GM21786 (cell line): ENCODE measurements at regions not wholly inside any gene's neighbourhood (a gene's known extent, or its start where the extent isn't known, plus 50 kb on each side); places are given as distances from the start of the nearest gene placed in this dataset.
A peak's percentile ranks its signal among the peaks of the same experiment; 100 is the strongest.

Experiments
- ATAC-seq: cut with Tn5 transposase; IDR thresholded peaks from one replicate; pipeline ENCODE4 v1.9.1; 2021; ENCODE audit not compliant: unreplicated experiment

DNA sequence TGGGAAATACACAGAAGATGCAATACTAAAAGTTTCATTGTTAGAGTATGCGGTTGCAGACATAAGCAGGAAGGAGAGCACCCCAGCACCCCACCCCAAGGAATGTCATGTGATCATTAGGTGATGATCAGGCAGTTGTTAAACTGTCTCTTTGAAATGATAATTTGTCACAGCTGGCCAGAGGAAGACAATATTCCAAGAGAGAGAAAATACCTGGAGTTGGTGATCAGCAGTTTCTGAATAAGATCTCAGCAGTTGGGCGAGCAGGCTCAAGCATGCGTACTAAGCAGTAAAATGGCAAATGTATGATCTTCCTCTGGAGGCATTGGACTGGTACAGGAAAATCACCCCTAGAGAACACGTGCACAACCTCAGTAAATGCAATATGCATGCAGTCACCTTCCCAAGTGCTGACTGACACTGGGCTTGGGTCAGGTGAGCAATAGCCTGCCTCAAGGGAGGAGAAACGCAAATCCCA, 250.1 kb upstream of the MBL2 start:
- no peak for ATAC-seq

DNA sequence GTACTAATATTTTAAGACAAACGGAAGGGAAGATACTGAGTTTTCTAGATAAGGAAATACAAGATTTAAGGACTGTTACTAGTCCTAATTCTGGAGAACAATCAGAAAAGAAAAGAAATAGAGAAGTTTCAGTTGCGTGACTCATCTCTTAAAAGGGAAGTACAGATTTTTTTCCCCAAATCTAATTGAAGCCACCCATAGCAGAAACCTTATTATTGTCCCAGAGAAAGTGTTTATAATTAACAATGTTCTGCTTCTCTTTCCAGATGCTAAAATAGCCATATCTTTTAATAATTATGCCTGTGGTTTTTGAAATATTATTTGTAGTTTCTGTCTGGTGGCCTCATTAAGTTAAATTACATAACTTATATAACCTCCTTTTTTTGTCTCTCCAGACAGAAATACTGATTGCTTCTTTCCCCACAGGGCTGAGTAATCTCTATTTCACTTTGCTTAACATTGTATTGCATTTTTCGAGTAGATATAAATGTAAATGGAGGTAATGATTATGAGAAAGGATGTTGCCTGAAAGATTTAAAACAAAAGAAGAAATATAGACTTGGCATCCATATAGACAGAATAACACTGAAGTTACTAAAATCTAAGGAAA, 240.7 kb upstream of the MBL2 start:
- peak; percentile 65 for ATAC-seq

DNA sequence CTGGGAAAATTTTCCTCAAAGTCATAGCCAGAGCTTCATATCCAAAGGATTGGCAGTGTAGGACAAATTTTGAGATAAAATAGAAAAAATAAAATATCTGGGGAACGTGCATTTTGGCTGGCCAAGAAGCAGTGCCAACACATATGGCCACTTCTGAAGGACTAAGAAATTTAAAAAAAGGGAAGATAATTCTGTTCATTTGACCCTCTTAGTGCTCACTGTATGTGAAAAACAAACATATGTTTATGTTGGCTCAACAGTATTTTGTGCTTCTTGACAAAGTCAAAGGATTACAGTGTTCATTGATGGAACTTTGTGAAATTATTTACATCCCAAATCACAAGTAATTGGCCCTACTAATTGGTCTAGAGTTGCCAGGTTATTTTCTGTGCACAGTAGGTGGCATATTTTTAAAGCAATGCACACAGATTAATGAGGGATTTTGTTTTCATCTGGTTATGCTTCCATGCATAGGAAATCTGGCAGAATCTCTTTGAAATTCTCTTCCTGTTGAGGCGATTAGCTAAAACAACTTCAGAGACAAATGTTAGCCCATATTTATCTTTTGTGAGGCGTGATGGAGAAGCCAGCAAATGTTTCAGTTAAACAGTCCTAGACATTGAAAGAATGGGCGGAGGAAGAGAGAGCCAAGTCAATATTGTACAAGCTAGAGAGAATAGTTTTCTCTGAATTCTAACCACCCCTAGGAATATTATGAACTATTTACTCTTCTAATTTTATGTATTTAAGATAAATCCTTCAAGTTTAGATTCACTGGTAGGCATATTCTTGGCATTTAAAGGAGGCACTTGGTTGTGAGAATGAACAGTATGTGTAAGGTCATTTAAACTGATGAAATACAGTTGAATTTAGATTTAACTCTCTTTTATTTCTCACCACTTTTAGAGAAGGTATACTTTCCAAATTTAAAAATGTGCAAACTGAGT, 237.7 kb upstream of the MBL2 start:
- ATAC-seq: no peak

DNA sequence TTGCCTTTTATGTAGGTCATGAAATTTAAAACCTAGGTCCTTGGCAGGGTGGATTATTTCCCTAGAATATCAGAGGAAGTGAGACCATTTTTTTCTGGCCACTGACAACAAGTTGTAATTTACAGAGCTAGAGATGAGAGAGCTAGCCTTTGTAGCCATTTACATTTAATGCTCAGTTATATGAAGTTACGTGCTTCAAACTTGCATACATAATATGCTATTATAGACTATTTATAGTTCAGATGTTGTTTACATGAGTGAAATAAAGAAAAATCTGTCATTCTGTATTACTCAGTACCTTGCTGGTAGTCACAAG, 234.9 kb upstream of the MBL2 start:
- no peak for ATAC-seq

DNA sequence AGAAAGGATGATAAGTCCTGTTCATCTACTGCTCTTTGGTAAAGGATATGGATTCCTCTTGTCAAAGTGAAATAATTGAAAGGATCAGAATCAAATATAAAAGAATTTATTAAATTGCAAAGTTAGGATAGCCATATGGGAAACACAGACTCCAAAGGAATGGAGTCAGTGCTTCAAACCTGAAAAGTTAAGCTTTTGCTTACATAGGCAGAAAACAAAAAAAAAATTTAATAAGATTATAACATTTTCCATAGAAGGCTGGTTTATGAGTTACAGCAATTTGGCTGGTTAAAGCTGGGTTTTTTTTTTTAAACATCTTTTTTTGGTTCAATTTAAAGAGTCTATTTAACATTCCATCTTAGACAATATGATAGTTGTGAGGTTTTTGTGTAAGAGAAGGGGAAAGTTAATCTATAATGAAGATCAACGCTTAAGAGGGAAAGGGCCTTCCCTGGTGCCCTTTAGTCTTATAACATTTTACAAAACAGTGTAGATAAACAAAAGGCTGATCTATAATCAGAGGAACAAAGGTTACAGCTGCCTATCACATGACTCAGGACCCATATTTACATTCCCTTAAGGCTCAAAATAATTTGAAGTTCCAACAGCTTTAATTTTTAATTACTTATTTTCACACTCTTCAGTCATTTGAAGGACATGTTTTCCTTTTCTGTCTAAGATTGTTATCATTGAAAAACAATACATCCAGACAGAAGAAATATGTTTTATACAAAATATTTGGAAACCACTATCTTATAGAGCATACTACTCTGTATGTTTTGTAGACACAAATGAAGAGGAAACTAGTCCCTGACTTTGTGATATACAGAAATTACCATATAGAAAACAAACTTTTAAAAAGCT, 234.3 kb upstream of the MBL2 start:
- no peak for ATAC-seq

DNA sequence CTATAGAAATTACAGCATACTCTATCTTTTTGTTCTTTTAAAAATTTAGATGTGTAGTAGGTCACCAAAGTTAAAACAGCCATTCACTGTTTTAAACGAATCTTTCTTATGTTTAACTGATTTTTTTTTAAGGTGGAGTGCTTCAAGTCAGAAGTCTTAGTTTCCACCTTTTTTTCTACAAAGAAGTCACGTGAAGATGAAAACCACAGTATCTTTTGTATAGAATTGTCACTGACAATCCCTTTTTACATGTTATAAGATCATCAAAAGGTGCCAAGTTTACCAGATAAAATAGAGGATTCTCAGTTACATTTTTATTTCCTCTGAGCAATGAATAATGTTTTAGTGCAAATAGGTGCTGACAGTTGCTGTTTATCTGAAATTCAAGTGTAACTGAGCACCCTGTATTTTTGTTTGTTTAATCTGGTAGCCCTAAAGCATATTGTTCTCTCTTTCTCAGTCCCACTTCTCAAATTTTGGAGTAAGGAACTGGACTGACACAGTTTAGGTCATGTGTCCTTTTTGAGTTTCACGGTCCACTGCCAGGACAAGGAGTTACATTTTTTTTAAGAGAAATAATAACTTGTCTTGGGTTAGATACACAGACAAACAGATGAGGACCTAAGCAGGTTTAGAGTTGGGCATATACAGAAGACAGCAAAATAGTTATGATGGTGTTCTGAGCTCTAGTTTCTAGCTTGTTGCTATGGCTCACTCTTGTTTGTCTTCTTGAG, 233.2 kb upstream of the MBL2 start:
- no peak for ATAC-seq

DNA sequence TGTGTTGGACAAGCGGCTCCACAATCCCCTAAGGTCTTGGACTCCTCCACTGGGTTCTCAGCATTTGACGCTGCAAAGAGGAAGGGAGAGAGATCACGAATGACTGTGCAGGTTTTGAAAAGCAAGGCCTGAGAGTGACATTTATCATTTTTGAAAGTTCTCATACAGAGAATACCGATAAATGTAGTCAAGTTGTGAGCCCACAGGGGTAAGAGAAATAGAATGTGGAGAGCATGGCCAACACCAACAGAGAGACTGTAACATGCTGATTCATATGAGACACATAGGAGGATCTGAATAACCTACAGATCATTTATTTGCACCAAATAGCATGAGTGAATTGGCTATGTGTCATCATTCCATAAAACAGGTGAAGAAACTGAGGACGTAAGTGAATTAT, 230.5 kb upstream of the MBL2 start:
- ATAC-seq: no peak

DNA sequence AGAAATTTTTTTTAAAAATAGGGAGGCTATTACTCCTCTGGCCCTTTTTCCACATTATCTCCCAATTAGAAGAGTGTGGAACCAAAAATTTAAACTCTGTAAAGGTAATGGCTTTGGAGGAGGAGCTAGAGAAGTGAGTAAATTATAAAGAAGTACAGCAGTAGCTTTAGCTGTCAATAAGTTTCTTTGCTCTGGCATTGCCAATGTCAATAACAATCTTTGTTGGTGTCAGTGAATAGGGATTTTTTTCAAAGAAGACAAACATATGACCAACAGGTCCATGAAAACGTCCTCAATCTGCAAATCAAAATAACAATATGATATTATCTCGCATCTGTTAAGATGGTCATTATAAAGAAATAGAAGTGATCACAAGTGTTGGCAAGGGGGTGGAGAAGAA, 227.1 kb upstream of the MBL2 start:
- ATAC-seq: no peak

DNA sequence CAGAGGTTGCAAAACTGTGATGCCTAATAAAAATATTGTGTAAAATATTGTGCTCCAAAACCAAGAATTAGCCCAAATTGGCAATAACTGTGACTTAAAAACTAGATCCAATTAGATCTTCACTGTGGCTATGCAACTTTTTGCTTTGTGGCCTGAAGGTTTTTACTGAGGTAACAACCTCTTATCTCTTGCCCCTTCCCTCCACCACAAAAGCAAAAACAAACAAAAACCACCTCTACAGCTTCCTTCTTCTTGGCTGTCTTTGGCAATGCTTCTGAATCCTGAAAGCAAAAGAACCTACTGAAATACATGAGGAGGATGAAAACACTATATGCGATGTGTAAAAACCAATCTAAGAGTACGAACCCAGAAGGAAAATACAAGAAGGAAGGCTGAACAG, 226.7 kb upstream of the MBL2 start:
- no peak for ATAC-seq

DNA sequence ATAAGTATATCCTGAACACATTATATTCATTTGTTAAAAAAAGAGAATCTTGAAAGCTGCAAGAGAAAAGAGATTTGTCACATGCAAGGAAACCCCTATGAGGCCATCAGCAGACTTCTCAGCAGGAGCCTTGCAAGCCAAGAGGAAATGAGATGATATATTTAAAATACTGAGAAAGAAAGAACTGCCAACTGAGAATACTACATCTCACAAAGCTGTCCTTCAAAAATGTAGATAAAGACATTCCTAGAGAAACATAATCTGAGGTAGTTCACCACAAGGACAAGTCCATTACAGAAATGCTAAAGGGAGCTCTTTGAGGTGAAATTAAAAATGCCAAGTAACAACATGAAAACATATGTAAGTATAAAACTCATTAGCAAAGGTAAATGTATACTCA, 224.4 kb upstream of the MBL2 start:
- ATAC-seq: no peak

DNA sequence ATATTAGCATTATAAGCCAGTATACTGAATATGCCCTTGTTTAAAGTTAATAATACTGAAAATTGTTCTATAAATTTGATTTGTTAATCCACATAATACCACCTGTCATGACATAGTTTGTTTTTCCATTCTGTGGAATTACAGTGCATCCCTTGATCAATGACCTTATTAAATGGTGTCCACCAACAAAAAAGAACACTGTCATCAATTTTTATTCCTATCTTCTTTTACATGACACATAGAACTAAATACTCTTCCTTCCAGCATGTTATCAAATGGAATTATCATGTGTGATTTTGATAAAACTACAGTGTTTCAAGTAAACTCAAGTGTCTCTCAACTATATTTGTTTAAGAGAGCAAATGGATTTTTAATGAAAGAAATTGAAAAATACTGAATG, 221.8 kb upstream of the MBL2 start:
- ATAC-seq: no peak

DNA sequence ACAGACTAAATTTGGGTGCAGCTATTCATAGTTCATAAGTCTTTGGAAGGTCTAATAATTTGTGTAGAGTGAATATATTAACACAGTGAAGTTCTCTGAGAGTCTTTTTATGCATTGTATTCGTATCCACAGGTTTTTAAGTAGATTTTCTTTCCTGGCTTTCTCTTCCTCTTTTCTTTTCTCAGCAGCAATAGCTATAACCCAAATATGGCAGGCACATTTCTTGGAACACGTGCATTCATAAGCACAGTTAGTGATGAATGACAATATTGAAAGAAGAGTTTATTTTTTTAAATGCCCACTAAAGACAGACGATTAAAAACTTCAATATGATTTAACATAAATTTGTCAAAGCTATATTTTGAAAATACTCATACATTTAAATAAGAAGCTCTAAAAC, 220.5 kb upstream of the MBL2 start:
- ATAC-seq: no peak

DNA sequence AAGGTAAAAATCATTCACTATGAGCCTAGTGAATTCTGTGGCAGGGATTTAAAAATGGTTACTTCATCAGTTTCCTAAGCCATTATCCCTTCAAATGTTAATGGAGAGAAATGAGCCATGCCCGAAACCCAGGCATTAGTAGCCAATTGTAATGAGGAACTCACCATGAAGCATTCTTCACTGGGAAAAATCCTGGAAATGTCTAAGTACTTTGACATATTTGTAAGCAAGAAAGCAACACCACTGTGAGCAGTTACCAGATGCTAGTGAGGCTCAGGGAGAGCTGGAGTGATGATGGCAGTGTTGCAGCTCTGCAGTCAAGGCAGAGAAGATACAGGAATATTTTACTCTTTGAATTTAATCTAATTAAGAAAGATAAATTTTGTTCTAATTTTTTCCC, 220.0 kb upstream of the MBL2 start:
- ATAC-seq: no peak

DNA sequence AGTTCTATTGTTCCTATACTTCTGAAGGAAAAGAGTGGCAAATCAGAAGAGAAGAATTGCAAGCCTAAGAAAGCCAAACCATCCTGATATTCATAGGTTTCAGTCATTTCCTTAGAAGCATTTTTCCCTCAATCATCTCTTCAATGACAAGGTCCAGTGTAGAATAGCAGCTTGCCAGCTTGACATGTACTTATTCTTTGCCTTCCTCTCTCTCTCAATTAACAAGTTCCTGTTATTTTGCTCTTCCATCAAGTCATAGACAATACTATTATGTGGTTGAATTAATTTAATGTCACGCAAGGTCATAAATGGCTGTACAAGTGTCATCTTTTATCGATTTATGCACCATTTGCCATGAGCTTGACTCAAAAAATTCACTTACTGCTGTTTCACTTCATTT, 216.3 kb upstream of the MBL2 start:
- no peak for ATAC-seq

DNA sequence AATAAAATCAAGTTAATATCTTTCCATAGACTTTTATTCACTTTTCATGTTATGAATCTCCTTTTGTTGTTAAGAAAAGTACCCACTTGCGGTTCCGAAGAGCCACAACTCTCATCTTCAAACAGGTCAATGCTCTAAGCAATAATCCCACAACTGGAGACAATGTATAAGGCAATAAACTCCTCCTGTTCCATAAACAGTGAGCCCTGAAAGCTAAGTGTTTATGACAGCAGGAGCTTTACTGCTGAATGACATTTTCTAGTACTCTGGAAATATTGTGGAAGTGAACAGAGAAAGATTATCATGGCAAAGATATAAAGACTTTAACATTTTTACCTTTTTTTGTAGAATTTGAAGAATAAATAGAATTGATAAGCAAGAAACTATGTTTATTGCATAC, 213.5 kb upstream of the MBL2 start:
- ATAC-seq: no peak

DNA sequence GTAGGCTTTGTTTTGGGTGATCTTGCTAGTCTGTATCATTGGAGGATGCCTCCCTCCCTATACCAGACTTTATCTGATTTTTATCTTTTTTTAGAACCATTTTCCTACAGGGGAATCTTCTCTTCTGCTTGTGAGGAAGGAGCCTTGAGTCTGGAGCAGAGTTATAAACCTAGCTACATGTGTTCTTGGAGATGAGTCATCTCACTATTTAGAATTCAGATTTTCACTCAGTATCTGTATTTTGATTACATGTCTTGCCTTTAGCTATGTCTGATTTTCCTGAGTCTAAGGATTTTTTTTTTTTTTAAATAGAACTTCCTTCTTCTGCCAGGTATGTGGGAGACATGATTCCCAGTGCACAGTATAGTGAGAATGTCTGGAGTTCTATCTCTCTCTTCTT, 211.6 kb upstream of the MBL2 start:
- ATAC-seq: no peak

DNA sequence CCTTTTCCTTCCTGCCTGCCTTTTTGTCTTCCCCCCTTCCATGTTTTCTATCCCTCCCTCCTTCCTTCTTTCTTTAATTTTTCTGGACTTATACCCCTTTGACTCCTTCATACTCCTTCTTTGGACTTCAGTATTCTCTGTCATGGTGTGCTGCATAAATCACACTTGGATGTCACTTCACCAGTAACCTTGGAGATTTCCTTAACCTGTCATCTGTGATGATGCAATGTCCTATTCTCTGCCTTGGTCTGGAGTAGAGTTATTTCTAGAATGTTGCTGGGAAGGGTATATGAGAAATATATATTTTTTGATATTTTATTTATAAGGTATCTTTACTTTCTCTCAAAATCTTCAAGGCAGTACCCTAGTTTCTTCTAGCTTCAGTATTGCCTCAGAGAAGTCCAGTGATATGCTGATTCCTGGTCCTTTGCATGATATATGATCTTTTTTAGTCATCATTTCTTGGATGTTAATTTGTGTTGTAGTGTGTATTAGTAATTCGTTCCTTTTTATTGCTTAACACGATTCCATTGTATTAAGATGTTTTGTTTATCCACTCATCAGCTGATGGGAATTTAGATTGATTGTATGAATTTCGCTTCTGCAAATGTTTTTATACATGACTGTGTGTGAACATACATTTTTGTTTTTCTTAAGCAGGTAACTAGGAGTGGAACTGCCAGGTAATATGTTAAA, 206.9 kb upstream of the MBL2 start:
- no peak for ATAC-seq

DNA sequence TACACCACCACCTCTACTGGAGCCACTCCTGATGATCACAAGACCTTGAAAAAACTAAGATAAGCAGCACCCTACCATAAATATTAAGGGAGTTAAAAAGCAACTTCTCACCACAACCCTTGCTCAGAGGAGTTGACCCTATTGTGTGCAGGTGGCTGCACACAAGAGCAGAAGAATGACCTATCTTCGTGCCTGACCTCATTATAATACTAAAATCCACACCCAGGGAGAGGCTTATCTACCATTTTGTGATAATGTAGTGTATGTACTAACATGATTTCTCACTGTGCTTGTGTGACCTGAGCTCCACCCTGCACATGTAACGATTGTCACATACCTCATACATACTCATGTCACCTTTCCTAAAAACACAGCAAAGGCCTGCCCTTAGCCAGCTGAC, 205.0 kb upstream of the MBL2 start:
- ATAC-seq: no peak

DNA sequence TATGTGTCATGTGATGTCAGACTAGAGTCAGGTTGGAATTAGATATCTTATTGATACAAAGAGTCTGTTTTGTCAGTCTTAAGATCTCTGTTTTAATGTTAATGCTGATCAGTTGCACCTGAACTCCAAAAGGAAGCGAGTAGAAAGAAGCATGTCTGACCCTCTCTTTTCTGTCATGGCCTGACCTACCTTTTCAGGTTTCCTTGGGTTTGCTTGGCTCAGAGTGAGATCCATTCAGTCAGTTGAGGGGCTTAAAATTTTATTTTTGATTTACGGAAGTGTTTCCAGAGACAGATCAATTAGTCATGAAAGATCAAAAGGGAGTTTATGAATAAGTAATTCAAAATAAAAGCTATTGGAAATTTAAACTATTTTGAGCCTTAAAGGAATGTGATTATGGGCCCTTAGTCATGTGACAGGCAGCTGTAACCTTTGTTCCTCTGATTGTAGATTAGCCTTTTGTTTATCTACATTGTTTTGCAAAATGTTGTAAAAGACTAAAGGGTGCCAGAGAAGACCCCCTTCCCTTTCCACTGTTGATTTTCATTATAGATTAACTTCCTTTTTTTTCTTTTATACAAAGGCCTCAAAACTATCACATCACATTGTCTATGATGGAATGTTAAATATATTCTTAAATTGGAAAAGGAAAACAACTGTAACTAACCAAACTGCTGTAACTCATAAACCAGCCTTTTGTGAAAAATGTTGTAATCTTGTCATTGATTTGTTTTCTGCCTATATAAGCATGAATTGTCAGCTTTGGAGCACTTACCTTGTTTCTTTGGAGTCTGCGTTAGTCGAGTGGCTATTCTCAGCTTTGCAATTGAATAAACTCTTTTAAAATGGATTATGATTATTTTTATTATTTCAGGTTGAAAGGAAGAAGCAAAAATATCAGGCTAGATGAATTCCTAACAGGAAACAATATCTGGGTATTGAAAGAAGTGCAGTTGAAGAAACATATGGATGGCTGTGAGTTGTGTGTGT, 195.5 kb upstream of the MBL2 start:
- no peak for ATAC-seq
